GM21515 (cell line): ENCODE measurements at regions not wholly inside any gene's neighbourhood (a gene's known extent, or its start where the extent isn't known, plus 50 kb on each side); places are given as distances from the start of the nearest gene placed in this dataset.
"Not testable (repeated sequence)": the region's sequence is repeated elsewhere in the genome, so short reads cannot be mapped to it uniquely, and the experiment has no call there.

ENCODE experiments used
- ATAC-seq: cut with Tn5 transposase; IDR thresholded peaks from one replicate; pipeline ENCODE4 v1.9.1; 2021; ENCODE audit not compliant: unreplicated experiment

- ATAC-seq, result no peak
These were observed 1454.7 kb downstream of the GRIK2 start for GRCh38 chr6:102848210-102848609.

- no peak for ATAC-seq
These were observed 1447.6 kb downstream of the GRIK2 start for GRCh38 chr6:102841060-102841459.

- ATAC-seq, result no peak
These were observed 1438.5 kb downstream of the GRIK2 start for GRCh38 chr6:102832021-102832420.

- ATAC-seq, result no peak
These were observed 1426.6 kb downstream of the GRIK2 start for GRCh38 chr6:102820098-102820497.

- no peak for ATAC-seq
These were observed 1421.7 kb downstream of the GRIK2 start for GRCh38 chr6:102815207-102815606.

GRCh38 chr6:102813489-102814275, 1420.2 kb downstream of the GRIK2 start:
- no peak for ATAC-seq

GRCh38 chr6:102812242-102812641, 1418.7 kb downstream of the GRIK2 start:
- ATAC-seq, result no peak

- not testable (repeated sequence) for ATAC-seq
These were observed 1415.5 kb downstream of the GRIK2 start for GRCh38 chr6:102808944-102809505.

GRCh38 chr6:102799051-102799450, 1405.5 kb downstream of the GRIK2 start:
- ATAC-seq, result no peak

GRCh38 chr6:102798636-102799035, 1405.1 kb downstream of the GRIK2 start:
- no peak for ATAC-seq

GRCh38 chr6:102793752-102794151, 1400.2 kb downstream of the GRIK2 start:
- no peak for ATAC-seq

- ATAC-seq, result no peak
These were observed 1380.8 kb downstream of the GRIK2 start for GRCh38 chr6:102774326-102774725.

GRCh38 chr6:102773636-102774035, 1380.1 kb downstream of the GRIK2 start:
- no peak for ATAC-seq

- ATAC-seq, result no peak
These were observed 1373.5 kb downstream of the GRIK2 start for GRCh38 chr6:102766963-102767362.

GRCh38 chr6:102764317-102764716, 1370.8 kb downstream of the GRIK2 start:
- ATAC-seq, result no peak

GRCh38 chr6:102763891-102764290, 1370.4 kb downstream of the GRIK2 start:
- ATAC-seq, result no peak

- ATAC-seq, result no peak
These were observed 1368.4 kb downstream of the GRIK2 start for GRCh38 chr6:102761872-102762271.

GRCh38 chr6:102759415-102759814, 1365.9 kb downstream of the GRIK2 start:
- no peak for ATAC-seq

- not testable (repeated sequence) for ATAC-seq
These were observed 1365.0 kb downstream of the GRIK2 start for GRCh38 chr6:102758536-102758935.

GRCh38 chr6:102749210-102749971, 1355.9 kb downstream of the GRIK2 start:
- ATAC-seq, result no peak

- no peak for ATAC-seq
These were observed 1353.4 kb downstream of the GRIK2 start for GRCh38 chr6:102746941-102747340.
